Panc1 (cell line): ENCODE measurements at regions not wholly inside any gene's neighbourhood (a gene's known extent, or its start where the extent isn't known, plus 50 kb on each side); places are given as distances from the start of the nearest gene placed in this dataset.
"Not testable (repeated sequence)": the region's sequence is repeated elsewhere in the genome, so short reads cannot be mapped to it uniquely, and the experiment has no call there.

Experiments
- ATAC-seq: fragments of 200-7000 bp; cut with Tn5 transposase; 2 replicates; pipeline ENCODE4 v1.9.1; 2020; ENCODE audit warnings: mild to moderate bottlenecking, moderate library complexity
- BruUV-seq: library from RNA; stranded (reverse); fragments of 400-500 nt; replicated peaks from 2 replicates; lab custom pipeline; 2021; lab: Mats Ljungman, UMichigan
- CTCF ChIA-PET: fragments of 300-600 bp; sonication (Branson Sonifier 250); formaldehyde crosslinking; loops from one replicate; lab custom pipeline; 2022; ENCODE audit warnings: antibody characterized with exemption; lab: Charles Lee
- POLR2A ChIA-PET: fragments of 300-600 bp; sonication (Branson Sonifier 250); formaldehyde crosslinking; loops from one replicate; lab custom pipeline; 2022; ENCODE audit warnings: antibody characterized with exemption; lab: Charles Lee
- DNase-seq: peaks from one replicate; pipeline ENCODE4 v3.0.0-alpha.2; 2010; ENCODE audit warnings: low read depth, low spot score
- H3K27ac ChIP-seq: 2 replicates; pipeline ENCODE4 v1.5.1; 2011; ENCODE audit warnings: mild to moderate bottlenecking, low read length, inconsistent platforms
- H3K27me3 ChIP-seq: fragments of 200-500 bp; sonication (Bioruptor generic); 2 replicates; pipeline ENCODE4 v1.6.0; 2014; ENCODE audit warnings: low read length, inconsistent platforms; ENCODE audit not compliant: control insufficient read depth, insufficient read depth
- H3K36me3 ChIP-seq: fragments of 200-500 bp; sonication (Bioruptor generic); 2 replicates; pipeline ENCODE4 v1.5.1; 2014; ENCODE audit warnings: inconsistent platforms, mild to moderate bottlenecking, low read length, moderate library complexity; ENCODE audit not compliant: control insufficient read depth, insufficient read depth
- H3K4me1 ChIP-seq: 2 replicates; pipeline ENCODE4 v1.5.1; 2011; ENCODE audit warnings: inconsistent platforms, mild to moderate bottlenecking, low read length, moderate library complexity; ENCODE audit not compliant: control insufficient read depth, insufficient read depth
- H3K4me3 ChIP-seq, 2 experiments: 2 replicates each; pipeline ENCODE4 v1.5.1; 2011 to 2012; ENCODE audit warnings: low read depth in 2 of 2, low read length in 2 of 2, mild to moderate bottlenecking in 2 of 2, inconsistent platforms in 1 of 2, moderate library complexity in 1 of 2
- H3K9me3 ChIP-seq: fragments of 200-500 bp; sonication (Bioruptor generic); 2 replicates; pipeline ENCODE4 v1.5.1; 2014; ENCODE audit warnings: low read depth, mild to moderate bottlenecking, inconsistent platforms, low read length, moderate library complexity; ENCODE audit not compliant: control insufficient read depth, insufficient read depth
- POLR2AphosphoS5 ChIP-seq: IDR thresholded peaks from 2 replicates; pipeline ENCODE4 v1.6.1; 2012; ENCODE audit warnings: mild to moderate bottlenecking, low read depth, low read length, moderate library complexity
- SIN3A ChIP-seq: IDR thresholded peaks from 2 replicates; pipeline ENCODE4 v1.6.1; 2012; ENCODE audit warnings: low read depth, mild to moderate bottlenecking, low read length, moderate library complexity, borderline replicate concordance; ENCODE audit not compliant: insufficient read depth
- TCF7L2 ChIP-seq: IDR thresholded peaks from 2 replicates; pipeline ENCODE4 v1.6.1; 2011; ENCODE audit warnings: mild to moderate bottlenecking, low read depth, low read length, inconsistent platforms
- in situ Hi-C: cut with HindIII; loops from 2 replicates; pipeline ENCODE4 v1.10.0; 2016; ENCODE audit warnings: low sequenced_read_pairs, low pct_unique_long_range_greater_than_20kb
- intact Hi-C: fragments of 100-400 bp; cut with micrococcal nuclease; formaldehyde crosslinking; loops from one replicate; pipeline ENCODE4 v1.10.0; 2022; ENCODE audit not compliant: unreplicated experiment
- TF ChIP-seq, protein P1 (sequence below), 2 experiments: IDR thresholded peaks; 2 replicates each; pipeline ENCODE4 v1.6.1; 2011 to 2012; ENCODE audit warnings: low read depth in 2 of 2, control low read depth in 1 of 2, low read length in 1 of 2, mild to moderate bottlenecking in 1 of 2, moderate library complexity in 1 of 2; ENCODE audit not compliant: insufficient read depth in 1 of 2
- TF ChIP-seq, protein P2 (sequence below): fragments of 450-650 bp; IDR thresholded peaks from 2 replicates; pipeline ENCODE4 v1.5.1; 2017; ENCODE audit warnings: mild to moderate bottlenecking

DNA sequence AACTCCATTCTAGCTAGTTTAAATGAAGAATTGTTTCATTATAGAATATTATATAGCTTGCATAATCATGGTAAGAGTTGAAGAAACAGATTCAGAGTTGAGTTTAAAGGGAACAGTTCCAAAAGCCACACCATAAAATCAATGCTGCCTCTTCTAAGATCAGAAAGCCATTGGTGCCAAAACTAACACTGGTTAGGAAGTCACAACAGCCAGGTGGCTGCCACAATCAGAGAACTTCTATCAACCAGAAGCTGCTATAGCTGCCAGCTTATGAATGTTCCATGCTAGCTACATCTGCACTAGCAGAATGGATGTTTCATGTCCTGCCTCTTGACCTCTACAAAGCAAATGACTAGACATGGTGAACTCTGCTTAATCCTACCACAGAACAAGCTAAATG, 583.1 kb upstream of the LRRN3 start:
- TF ChIP-seq, protein P1, sequence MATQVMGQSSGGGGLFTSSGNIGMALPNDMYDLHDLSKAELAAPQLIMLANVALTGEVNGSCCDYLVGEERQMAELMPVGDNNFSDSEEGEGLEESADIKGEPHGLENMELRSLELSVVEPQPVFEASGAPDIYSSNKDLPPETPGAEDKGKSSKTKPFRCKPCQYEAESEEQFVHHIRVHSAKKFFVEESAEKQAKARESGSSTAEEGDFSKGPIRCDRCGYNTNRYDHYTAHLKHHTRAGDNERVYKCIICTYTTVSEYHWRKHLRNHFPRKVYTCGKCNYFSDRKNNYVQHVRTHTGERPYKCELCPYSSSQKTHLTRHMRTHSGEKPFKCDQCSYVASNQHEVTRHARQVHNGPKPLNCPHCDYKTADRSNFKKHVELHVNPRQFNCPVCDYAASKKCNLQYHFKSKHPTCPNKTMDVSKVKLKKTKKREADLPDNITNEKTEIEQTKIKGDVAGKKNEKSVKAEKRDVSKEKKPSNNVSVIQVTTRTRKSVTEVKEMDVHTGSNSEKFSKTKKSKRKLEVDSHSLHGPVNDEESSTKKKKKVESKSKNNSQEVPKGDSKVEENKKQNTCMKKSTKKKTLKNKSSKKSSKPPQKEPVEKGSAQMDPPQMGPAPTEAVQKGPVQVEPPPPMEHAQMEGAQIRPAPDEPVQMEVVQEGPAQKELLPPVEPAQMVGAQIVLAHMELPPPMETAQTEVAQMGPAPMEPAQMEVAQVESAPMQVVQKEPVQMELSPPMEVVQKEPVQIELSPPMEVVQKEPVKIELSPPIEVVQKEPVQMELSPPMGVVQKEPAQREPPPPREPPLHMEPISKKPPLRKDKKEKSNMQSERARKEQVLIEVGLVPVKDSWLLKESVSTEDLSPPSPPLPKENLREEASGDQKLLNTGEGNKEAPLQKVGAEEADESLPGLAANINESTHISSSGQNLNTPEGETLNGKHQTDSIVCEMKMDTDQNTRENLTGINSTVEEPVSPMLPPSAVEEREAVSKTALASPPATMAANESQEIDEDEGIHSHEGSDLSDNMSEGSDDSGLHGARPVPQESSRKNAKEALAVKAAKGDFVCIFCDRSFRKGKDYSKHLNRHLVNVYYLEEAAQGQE (IDR thresholded peaks at IDR 0.05; ENCODE audit: insufficient read depth in 1 of 2, low read depth in 2 of 2, low read length in 1 of 2), result no peak
- TF ChIP-seq POLR2AphosphoS5, result no peak
- TF ChIP-seq, protein P2, sequence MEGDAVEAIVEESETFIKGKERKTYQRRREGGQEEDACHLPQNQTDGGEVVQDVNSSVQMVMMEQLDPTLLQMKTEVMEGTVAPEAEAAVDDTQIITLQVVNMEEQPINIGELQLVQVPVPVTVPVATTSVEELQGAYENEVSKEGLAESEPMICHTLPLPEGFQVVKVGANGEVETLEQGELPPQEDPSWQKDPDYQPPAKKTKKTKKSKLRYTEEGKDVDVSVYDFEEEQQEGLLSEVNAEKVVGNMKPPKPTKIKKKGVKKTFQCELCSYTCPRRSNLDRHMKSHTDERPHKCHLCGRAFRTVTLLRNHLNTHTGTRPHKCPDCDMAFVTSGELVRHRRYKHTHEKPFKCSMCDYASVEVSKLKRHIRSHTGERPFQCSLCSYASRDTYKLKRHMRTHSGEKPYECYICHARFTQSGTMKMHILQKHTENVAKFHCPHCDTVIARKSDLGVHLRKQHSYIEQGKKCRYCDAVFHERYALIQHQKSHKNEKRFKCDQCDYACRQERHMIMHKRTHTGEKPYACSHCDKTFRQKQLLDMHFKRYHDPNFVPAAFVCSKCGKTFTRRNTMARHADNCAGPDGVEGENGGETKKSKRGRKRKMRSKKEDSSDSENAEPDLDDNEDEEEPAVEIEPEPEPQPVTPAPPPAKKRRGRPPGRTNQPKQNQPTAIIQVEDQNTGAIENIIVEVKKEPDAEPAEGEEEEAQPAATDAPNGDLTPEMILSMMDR, result no peak
- no peak for TF ChIP-seq SIN3A
- TF ChIP-seq TCF7L2, result no peak
- DNase-seq, result no peak
- POLR2A ChIA-PET, result no interaction called here
- Histone ChIP-seq H3K9me3 (no peaks in the 10 kb centered on the region; the same call in 1 of the 2 replicates), H3K36me3 (no peaks in the 10 kb centered on the region), H3K4me3 (no peak overlapping the region), H3K4me1 (no peaks in the 10 kb centered on the region), H3K27me3 (no peaks in the 10 kb centered on the region; the same call in 1 of the 2 replicates), H3K27ac (no peak overlapping the region)
- intact Hi-C loops, result no loop called here
- ATAC-seq, result no peak
- in situ Hi-C loops, result no loop called here
- BruUV-seq, result no TSS peak
- CTCF ChIA-PET, result no interaction called here

DNA sequence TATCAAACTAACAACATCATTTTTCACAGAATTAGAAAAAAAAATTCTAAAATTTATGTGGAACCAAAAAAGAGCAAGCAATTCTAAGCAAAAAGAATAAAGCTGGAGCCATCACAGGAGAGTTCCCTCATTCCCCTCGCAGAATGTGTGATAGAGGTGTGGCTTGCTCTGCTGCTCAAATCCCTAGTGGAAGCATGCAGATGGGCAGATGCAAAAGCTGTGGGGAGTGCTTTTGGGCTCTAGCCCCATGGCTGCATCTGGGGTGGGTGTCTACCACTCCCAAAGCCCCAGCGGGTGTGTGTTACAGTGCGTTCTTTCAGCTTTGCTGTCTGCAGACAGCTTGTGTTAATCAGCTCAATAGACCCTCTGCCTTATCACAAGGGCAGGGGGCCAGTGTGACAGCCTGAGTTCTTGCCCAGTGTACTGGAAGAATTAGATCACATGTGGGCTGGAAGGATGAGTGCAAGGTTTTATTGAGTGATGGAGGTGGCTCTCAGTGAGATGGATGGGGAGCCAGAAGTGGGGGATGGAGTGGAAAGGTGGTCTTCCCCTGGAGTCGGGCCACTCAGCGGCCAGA, 575.9 kb upstream of the LRRN3 start:
- in situ Hi-C loops, ATAC-seq, intact Hi-C loops, DNase-seq, H3K36me3 ChIP-seq, CTCF ChIA-PET, H3K9me3 ChIP-seq, H3K27ac ChIP-seq, H3K27me3 ChIP-seq, H3K4me1 ChIP-seq, H3K4me3 ChIP-seq, POLR2A ChIA-PET, BruUV-seq: not testable (repeated sequence)

DNA sequence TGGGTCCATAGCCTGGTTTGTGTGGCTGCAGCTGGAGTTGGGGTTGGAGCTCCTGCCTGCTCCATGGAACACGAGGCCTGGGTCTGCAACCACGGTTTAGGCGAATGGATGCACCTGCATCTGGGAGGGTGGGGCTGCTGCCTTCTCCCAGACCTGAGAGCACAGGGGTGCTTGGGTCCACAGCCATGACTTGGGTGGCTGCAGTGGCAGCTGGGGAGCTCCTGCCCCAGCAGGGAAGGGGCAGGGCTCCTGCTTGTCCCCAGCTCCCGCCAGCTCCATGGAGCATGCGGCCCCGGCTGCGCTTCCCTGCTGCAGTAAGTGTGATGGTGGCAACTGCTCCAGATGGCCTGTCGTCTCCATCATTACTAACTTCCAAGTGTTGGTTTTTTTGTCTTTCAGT, 571.1 kb upstream of the LRRN3 start:
- BruUV-seq, result no TSS peak

More for the DNA sequence above, 571.1 kb upstream of the LRRN3 start:
- no peaks in the 10 kb centered on the region for H3K9me3 ChIP-seq
- intact Hi-C loops (no loop called here), in situ Hi-C loops (no loop called here)
- ATAC-seq (no peak), DNase-seq (no peak)
- TF ChIP-seq POLR2AphosphoS5, result no peak
- TF ChIP-seq TCF7L2, result no peak
- TF ChIP-seq, protein P2, result no peak
- TF ChIP-seq, protein P1 (IDR thresholded peaks at IDR 0.05; ENCODE audit: insufficient read depth in 1 of 2, low read depth in 2 of 2, low read length in 1 of 2), result no peak
- TF ChIP-seq SIN3A, result no peak
- no peak overlapping the region for H3K27ac ChIP-seq
- CTCF ChIA-PET, result no interaction called here
- no peaks in the 10 kb centered on the region for H3K4me1 ChIP-seq
- POLR2A ChIA-PET, result no interaction called here
- no peak overlapping the region for H3K4me3 ChIP-seq
- no peaks in the 10 kb centered on the region for H3K27me3 ChIP-seq
- no peaks in the 10 kb centered on the region; the same call in 1 of the 2 replicates for H3K36me3 ChIP-seq
